Endothelial cell of umbilical vein (primary cell): ENCODE measurements at regions not wholly inside any gene's neighbourhood (a gene's known extent, or its start where the extent isn't known, plus 50 kb on each side); places are given as distances from the start of the nearest gene placed in this dataset.

ENCODE experiments used
- BruUV-seq: library from RNA; stranded (reverse); fragments of 400-500 nt; replicated peaks from 2 replicates; lab custom pipeline; 2021; lab: Mats Ljungman, UMichigan
- CTCF ChIA-PET: fragments of 300-600, 350-600 bp; sonication (Branson Sonifier 250); formaldehyde crosslinking; loops from one replicate; lab custom pipeline; 2021; ENCODE audit warnings: antibody characterized with exemption, inconsistent platforms; lab: Charles Lee
- POLR2A ChIA-PET: fragments of 300-600, 350-600 bp; sonication (Branson Sonifier 250); formaldehyde crosslinking; loops from one replicate; lab custom pipeline; 2021; ENCODE audit warnings: antibody characterized with exemption, inconsistent platforms; lab: Charles Lee
- DNase-seq: peaks from one replicate; pipeline ENCODE4 v3.0.0-alpha.2; 2011; ENCODE audit warnings: low read depth, low spot score
- FAIRE-seq: peaks from 2 replicates; lab custom pipeline; 2011; peaks lifted over from hg19 to GRCh38; lab: Jason Lieb, UNC
- H2AFZ ChIP-seq: 2 replicates; pipeline ENCODE4 v1.6.0; 2012; ENCODE audit warnings: low read depth, low read length, control low read depth, inconsistent platforms
- H3K27ac ChIP-seq: 2 replicates; pipeline ENCODE4 v1.5.1; 2011; ENCODE audit warnings: low read depth, mild to moderate bottlenecking, control low read depth, low read length, moderate library complexity; ENCODE audit not compliant: insufficient read depth
- H3K27me3 ChIP-seq, 2 experiments: 2 replicates each; pipeline versions ENCODE4 v1.6.0 to v1.6.1; 2011; ENCODE audit warnings: low read length in 2 of 2, mixed read lengths in 1 of 2; ENCODE audit not compliant: control insufficient read depth in 2 of 2, insufficient read depth in 2 of 2
- H3K36me3 ChIP-seq, 2 experiments: 2 replicates in 1 of 2; 3 replicates in 1 of 2; pipeline ENCODE4 v1.5.1; 2011; ENCODE audit warnings: low read length in 2 of 2, mild to moderate bottlenecking in 1 of 2, moderate library complexity in 1 of 2; ENCODE audit not compliant: control insufficient read depth in 2 of 2, insufficient read depth in 2 of 2; ENCODE audit errors: extremely low read depth in 1 of 2
- H3K4me1 ChIP-seq: 3 replicates; pipeline ENCODE4 v1.5.1; 2011; ENCODE audit warnings: mild to moderate bottlenecking, low read length; ENCODE audit not compliant: control insufficient read depth, insufficient read depth; ENCODE audit errors: extremely low read depth
- H3K4me2 ChIP-seq: 2 replicates; pipeline ENCODE4 v1.6.1; 2011; ENCODE audit warnings: low read length, control low read depth, mixed read lengths; ENCODE audit not compliant: insufficient read depth
- H3K4me3 ChIP-seq, 3 experiments: fragments of 200-600 bp in 1 of 3; sonication (generic), shearing (Covaris generic) in 1 of 3; replicated peaks in 1 of 3; 2 replicates each; pipeline ENCODE4 v1.5.1; 2011 to 2016; ENCODE audit warnings: control low read depth in 3 of 3, low read length in 3 of 3, mild to moderate bottlenecking in 2 of 3, inconsistent platforms in 1 of 3, low read depth in 1 of 3, moderate library complexity in 1 of 3; ENCODE audit not compliant: insufficient read depth in 1 of 3
- H3K79me2 ChIP-seq: 2 replicates; pipeline ENCODE4 v1.6.0; 2012; ENCODE audit warnings: low read length, inconsistent platforms; ENCODE audit not compliant: control insufficient read depth, insufficient read depth
- H3K9ac ChIP-seq: replicated peaks from 2 replicates; pipeline ENCODE3; 2011; ENCODE audit warnings: low read length, control low read depth; ENCODE audit not compliant: insufficient read depth; ENCODE audit errors: extremely low read depth
- H3K9me1 ChIP-seq: replicated peaks from 3 replicates; pipeline ENCODE4 v1.6.0; 2011; ENCODE audit warnings: mild to moderate bottlenecking, low read length; ENCODE audit not compliant: control insufficient read depth, insufficient read depth; ENCODE audit errors: extremely low read depth
- H3K9me3 ChIP-seq: replicated peaks from 2 replicates; pipeline ENCODE4 v1.5.1; 2012; ENCODE audit warnings: low read length, inconsistent platforms; ENCODE audit not compliant: control insufficient read depth, insufficient read depth
- H4K20me1 ChIP-seq: replicated peaks from 2 replicates; pipeline ENCODE3; 2011; ENCODE audit warnings: mild to moderate bottlenecking, low read length; ENCODE audit not compliant: control insufficient read depth, insufficient read depth; ENCODE audit errors: extremely low read depth
- CTCF ChIP-seq, 2 donors: IDR thresholded peaks; 1 replicate in 1 of 2; 2 replicates in 1 of 2; pipeline ENCODE4 v1.5.1; 2011; ENCODE audit warnings: low read length in 2 of 2, mild to moderate bottlenecking in 2 of 2, moderate library complexity in 2 of 2, control low read depth in 1 of 2, inconsistent platforms in 1 of 2, low read depth in 1 of 2; ENCODE audit not compliant: insufficient read depth in 1 of 2; ENCODE audit errors: extremely low read depth in 1 of 2
- EZH2 ChIP-seq: IDR thresholded peaks from 2 replicates; pipeline ENCODE4 v1.6.1; 2012; ENCODE audit warnings: borderline replicate concordance, low read depth, mild to moderate bottlenecking, moderate library complexity, low read length, inconsistent platforms; ENCODE audit not compliant: severe bottlenecking
- GATA2 ChIP-seq: IDR thresholded peaks from 2 replicates; pipeline ENCODE4 v1.7.0; 2011; ENCODE audit warnings: low read depth, mild to moderate bottlenecking, moderate library complexity, mixed read lengths, low read length; ENCODE audit not compliant: insufficient read length, insufficient read depth
- JUN ChIP-seq: IDR thresholded peaks from 2 replicates; pipeline ENCODE4 v1.6.1; 2011; ENCODE audit warnings: borderline replicate concordance, low read depth; ENCODE audit not compliant: insufficient read length, insufficient read depth
- MYC ChIP-seq: IDR thresholded peaks from one replicate; pipeline ENCODE4 v1.6.1; 2011; ENCODE audit warnings: mild to moderate bottlenecking, low read depth, low read length
- POLR2A ChIP-seq: IDR thresholded peaks from 2 replicates; pipeline ENCODE4 v1.6.1; 2012; ENCODE audit warnings: low read depth, mild to moderate bottlenecking, control low read depth, low read length
- POLR2AphosphoS5 ChIP-seq: IDR thresholded peaks from 2 replicates; pipeline ENCODE4 v1.6.1; 2012; ENCODE audit warnings: low read depth, mild to moderate bottlenecking, control low read depth, low read length, moderate library complexity; ENCODE audit not compliant: insufficient read depth
- dilution Hi-C: fragments of 300-500 bp; cut with MboI; formaldehyde crosslinking; loops from one replicate; pipeline ENCODE4 v1.15.0; 2019; ENCODE audit warnings: low sequenced_read_pairs; ENCODE audit not compliant: extremely low pct_ligation_motif_present
- intact Hi-C: fragments of 100-400 bp; cut with micrococcal nuclease; formaldehyde crosslinking; loops from one replicate; pipeline ENCODE4 v1.10.0; 2022
- TF ChIP-seq, protein P1 (sequence below): IDR thresholded peaks from 2 replicates; pipeline ENCODE4 v1.6.1; 2011; ENCODE audit not compliant: insufficient read depth, insufficient read length

- POLR2A ChIA-PET: no interaction called here
- Histone ChIP-seq H3K4me1 (no peaks in the 10 kb centered on the region), H3K9ac (no peak overlapping the region), H3K4me2 (no peak overlapping the region), H3K9me1 (no peaks in the 10 kb centered on the region), H4K20me1 (no peaks in the 10 kb centered on the region), H3K79me2 (no peaks in the 10 kb centered on the region), H3K9me3 (no peaks in the 10 kb centered on the region), H3K27me3 (no peaks in the 10 kb centered on the region), H3K36me3 (no peaks in the 10 kb centered on the region), H3K4me3 (no peak overlapping the region), H3K27ac (no peak overlapping the region), H2AFZ (no peak overlapping the region)
- dilution Hi-C loops: no loop called here
- intact Hi-C loops: no loop called here
- no peak for FAIRE-seq
- no peak for TF ChIP-seq POLR2AphosphoS5
- TF ChIP-seq, protein P1, sequence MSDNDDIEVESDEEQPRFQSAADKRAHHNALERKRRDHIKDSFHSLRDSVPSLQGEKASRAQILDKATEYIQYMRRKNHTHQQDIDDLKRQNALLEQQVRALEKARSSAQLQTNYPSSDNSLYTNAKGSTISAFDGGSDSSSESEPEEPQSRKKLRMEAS: no peak
- no peak for TF ChIP-seq JUN
- TF ChIP-seq GATA2: no peak
- TF ChIP-seq MYC: no peak
- TF ChIP-seq POLR2A: no peak
- no peak for TF ChIP-seq EZH2
- TF ChIP-seq CTCF (IDR thresholded peaks at IDR 0.05; ENCODE audit: extremely low read depth in 1 of 2, insufficient read depth in 1 of 2, low read depth in 1 of 2, low read length in 2 of 2): no peak
- CTCF ChIA-PET: interaction anchor here (0.9 kb wide), 1 partner anchor 14 kb away, joined by 3 read pairs; no protein-coding TSS in a partner anchor
- no TSS peak for BruUV-seq
- DNase-seq: no peak
These were observed 220.3 kb upstream of the TENM3 start for GRCh38 chr4:182022909-182023308.
